ENCODE measurements at regions not wholly inside any gene's neighbourhood (a gene's known extent, or its start where the extent isn't known, plus 50 kb on each side); places are given as distances from the start of the nearest gene placed in this dataset.
"Not testable (repeated sequence)": the region's sequence is repeated elsewhere in the genome, so short reads cannot be mapped to it uniquely, and the experiment has no call there.

DNA sequence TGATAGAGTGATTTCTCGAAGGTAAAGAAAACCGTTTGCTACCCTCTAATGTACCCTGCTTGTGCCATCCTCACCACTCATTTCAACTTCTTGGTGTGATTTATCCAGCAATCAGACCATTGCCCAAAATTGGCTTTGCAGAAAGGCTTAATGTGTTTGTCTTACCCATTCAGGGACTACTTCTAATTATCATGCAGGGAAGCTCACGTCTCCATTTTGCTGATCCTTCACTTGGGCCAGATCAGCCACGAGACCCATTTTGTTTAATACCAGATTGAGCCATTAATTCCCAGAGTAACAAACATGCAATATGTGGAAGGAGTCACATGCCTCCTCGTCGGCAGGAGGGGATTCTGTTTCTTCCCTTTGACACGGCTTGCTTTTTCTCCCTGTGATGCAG is 51.1 kb upstream of the CRY1 start:
- ATAC-seq, result no peak
- no peak for DNase-seq (ENCODE audit: missing footprints)
- intact Hi-C loops (cut with DNase I), result no loop called here

DNA sequence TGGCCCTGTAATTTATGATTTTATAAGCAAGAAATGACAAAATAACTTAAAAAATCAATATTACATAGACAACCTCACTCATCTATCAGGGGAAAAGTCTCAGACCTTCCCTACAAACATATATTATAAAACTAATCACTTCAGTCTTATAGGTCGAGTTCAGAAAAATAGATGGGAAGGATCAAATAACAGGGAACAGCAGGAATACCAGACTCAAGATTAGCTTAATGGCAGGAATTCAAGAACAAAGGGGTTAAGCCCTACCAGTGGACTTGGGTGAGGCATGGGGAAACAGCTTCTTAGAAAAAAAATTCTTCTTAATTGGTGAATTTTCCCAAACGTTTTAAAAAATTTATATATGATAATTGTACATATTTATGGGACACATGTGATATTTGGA is 51.6 kb upstream of the CRY1 start:
- intact Hi-C loops (cut with DNase I), result no loop called here
- ATAC-seq (no peak), DNase-seq (ENCODE audit: missing footprints) (no peak)

- intact Hi-C loops (cut with DNase I), result no loop called here
- ATAC-seq (no peak), DNase-seq (ENCODE audit: missing footprints) (no peak)
Observed at GRCh38 chr12:107145397-107145796, 52.0 kb upstream of the CRY1 start.

DNA sequence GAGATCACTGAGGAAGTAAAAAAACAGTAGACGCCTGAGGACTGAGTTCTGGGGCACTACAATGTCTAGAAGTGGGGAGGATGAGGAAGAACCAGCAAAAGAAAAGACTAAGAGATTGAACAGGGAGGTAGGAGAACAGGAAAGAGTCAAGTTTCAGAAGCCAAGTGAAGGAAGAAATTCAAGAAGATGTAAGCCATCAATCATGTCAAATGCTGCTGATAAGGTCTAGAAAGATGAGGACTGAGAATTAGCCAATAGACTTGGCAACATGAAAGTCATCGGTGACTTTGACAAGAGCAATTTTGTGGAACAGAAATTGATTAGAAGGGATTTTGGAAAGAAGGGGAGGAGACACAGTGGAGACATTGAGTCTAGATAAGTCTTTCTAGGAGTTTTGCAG is 54.8 kb upstream of the CRY1 start:
- DNase-seq (ENCODE audit: missing footprints), result no peak
- intact Hi-C loops (cut with DNase I), result no loop called here
- no peak for ATAC-seq

- ATAC-seq (no peak), DNase-seq (ENCODE audit: missing footprints) (no peak)
- intact Hi-C loops (cut with DNase I), result no loop called here
Observed at GRCh38 chr12:107152315-107152714, 59.0 kb upstream of the CRY1 start.

GRCh38 chr12:107159384-107159900 is 66.1 kb upstream of the CRY1 start:
- ATAC-seq, result no peak
- no peak for DNase-seq (ENCODE audit: missing footprints)
- intact Hi-C loops (cut with DNase I), result no loop called here

DNA sequence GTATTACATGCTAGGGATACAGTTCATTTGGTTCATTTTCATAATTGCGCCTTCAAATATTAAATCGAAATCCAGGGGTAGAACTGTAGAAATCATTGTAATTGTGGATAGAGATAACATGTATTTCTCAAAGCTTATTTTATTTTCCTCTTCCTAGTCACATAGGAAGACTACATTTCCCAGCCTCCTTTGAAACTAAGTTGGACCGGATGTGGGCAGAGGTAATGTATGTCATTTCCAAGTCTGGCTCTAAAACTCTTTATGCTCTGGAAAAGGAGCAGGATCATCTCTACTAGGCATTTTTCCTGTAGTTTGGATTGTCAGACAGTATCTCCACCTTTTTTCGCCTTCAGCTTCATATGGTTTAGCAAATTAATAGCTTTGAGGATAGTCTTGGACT is 70.1 kb upstream of the CRY1 start:
- intact Hi-C loops (cut with DNase I), result no loop called here
- no peak for ATAC-seq
- DNase-seq (ENCODE audit: missing footprints), result no peak

DNA sequence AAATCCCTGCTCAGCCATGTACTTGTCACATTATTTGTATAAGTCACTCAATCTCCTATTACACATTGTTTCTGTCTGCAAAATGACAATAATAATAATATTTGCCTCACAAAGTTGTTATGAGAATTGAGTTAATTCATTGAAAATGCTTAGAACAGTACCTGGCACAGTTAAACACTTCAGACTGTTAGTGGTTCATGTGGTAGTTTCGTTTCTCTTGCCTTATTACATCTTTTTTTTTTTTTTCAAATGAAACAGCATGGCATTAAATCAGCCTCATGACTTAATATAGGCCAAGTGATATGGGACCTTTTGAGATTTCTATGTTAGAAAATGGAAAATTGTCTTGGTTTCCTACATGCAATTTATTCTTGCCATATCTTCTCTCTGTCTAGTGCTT is 71.0 kb upstream of the CRY1 start:
- ATAC-seq, result no peak
- DNase-seq (ENCODE audit: missing footprints), result no peak
- intact Hi-C loops (cut with DNase I), result no loop called here

GRCh38 chr12:107165581-107165980 is 72.2 kb upstream of the CRY1 start:
- ATAC-seq (no peak), DNase-seq (ENCODE audit: missing footprints) (no peak)
- intact Hi-C loops (cut with DNase I), result no loop called here

- no peak for ATAC-seq
- DNase-seq (ENCODE audit: missing footprints), result no peak
- intact Hi-C loops (cut with DNase I), result no loop called here
Observed at GRCh38 chr12:107167756-107168155, 74.4 kb upstream of the CRY1 start.

DNA sequence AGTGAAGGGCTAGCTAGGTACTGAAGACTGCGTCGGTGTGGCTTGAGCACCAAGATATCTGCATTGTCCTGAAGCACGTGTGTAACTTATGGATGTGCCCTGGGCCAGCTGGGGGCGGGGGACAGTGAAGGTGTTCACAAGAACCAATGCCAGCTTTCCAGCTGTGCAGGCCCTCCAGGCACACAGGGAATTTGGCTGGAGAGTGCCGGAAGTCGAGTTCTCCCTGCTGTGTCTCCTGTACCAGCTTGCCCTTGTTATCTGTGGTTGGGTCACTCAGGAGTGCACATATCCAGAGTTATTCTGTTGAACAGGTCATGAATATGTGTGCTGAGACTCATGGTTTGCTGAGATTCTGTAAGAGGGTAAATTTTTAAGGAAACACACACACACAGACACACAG is 75.9 kb upstream of the CRY1 start:
- DNase-seq (ENCODE audit: missing footprints) (peak; percentile 56), ATAC-seq (no peak)
- intact Hi-C loops (cut with DNase I), result no loop called here

DNA sequence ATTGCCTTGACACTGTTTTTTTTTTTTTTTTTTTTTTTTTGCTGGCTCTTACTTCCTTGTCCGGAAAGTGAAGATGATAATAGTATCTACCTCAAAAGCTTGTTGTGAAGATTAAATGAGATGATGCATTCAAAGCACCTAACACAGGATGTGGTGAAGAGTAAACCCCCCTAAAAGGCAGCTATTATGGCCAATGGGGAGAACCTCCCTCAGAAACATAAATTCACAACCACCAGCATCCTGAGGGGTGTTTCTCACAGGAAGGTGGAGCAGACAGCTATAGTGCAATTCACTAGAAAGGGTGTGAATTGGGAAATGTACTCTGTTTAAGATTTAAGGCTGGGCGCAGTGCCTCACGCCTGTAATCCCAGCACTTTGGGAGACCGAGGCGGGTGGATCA is 85.4 kb upstream of the CRY1 start:
- DNase-seq (ENCODE audit: missing footprints) (no peak), ATAC-seq (no peak)
- intact Hi-C loops (cut with DNase I), result no loop called here

DNA sequence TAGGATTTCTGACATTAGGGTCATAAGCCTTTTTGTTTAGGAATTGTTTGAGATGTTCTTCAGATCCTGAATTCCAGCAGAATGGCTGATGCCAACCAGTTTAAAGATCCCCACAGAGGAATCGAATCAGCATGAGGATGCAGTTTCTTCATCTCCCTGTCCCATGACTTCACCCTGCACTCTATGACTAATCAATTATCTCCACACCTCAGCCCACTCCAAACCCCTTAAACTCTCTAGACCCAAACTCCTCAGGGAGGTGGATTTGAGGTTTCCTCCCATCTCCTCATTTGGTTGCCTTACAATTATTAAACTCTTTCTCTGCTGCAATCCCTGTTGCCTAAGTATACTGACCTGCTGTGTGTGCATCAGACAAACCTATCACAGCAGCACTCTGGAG is 86.5 kb upstream of the CRY1 start:
- ATAC-seq (no peak), DNase-seq (ENCODE audit: missing footprints) (no peak)
- intact Hi-C loops (cut with DNase I), result no loop called here

GRCh38 chr12:107180272-107180671 is 86.9 kb upstream of the CRY1 start:
- ATAC-seq (no peak), DNase-seq (ENCODE audit: missing footprints) (no peak)
- intact Hi-C loops (cut with DNase I), result no loop called here

- DNase-seq (ENCODE audit: missing footprints) (no peak), ATAC-seq (no peak)
- intact Hi-C loops (cut with DNase I), result no loop called here
Observed at GRCh38 chr12:107184359-107184930, 91.1 kb upstream of the CRY1 start.

DNA sequence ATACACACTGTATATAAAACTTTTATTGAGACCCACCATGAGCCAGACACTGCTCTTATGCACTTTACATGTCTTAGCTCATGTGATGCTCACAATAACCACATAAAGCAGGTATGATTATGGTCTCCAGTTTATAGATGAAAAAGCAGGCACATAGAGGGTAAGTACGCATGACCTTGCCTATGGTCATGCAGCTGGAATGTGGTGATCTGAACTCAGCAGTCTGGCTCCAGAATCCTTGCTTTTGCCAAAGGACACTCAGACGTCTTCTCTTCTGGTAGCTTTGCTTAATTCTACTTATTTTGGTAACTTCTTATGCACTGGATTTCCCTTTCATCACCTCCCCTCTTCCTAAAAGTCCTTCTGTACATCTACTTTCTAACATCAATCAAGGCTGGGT is 103.3 kb upstream of the CRY1 start:
- intact Hi-C loops (cut with DNase I), result no loop called here
- ATAC-seq (no peak), DNase-seq (ENCODE audit: missing footprints) (no peak)

GRCh38 chr12:107200394-107200793 is 107.0 kb upstream of the CRY1 start:
- DNase-seq (ENCODE audit: missing footprints) (no peak), ATAC-seq (no peak)
- intact Hi-C loops (cut with DNase I), result no loop called here

GRCh38 chr12:107207931-107208525 is 114.7 kb upstream of the CRY1 start:
- intact Hi-C loops (cut with DNase I), result no loop called here
- ATAC-seq, result no peak
- DNase-seq (ENCODE audit: missing footprints), result no peak

DNA sequence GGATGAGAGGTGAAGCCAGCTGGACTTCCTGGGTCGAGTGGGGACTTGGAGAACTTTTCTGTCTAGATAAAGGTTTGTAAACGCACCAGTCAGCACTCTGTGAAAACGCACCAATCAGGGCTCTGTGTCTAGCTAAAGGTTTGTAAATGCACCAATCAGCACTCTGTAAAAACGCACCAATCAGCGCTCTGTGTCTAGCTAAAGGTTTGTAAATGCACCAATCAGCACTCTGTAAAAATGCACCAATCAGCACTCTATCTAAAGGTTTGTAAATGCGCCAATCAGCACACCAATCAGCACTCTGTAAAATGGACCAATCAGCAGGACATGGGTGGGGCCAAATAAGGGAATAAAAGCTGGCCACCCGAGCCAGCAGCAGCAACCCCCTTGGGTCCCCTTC is 116.4 kb upstream of the CRY1 start:
- DNase-seq (ENCODE audit: missing footprints); intact Hi-C loops (cut with DNase I); ATAC-seq: not testable (repeated sequence)

- intact Hi-C loops (cut with DNase I); DNase-seq (ENCODE audit: missing footprints); ATAC-seq: not testable (repeated sequence)
Observed at GRCh38 chr12:107214373-107214773, 121.0 kb upstream of the CRY1 start.

- ATAC-seq; DNase-seq (ENCODE audit: missing footprints); intact Hi-C loops (cut with DNase I): not testable (repeated sequence)
Observed at GRCh38 chr12:107216411-107216810, 123.1 kb upstream of the CRY1 start.
